Hepatocyte (in vitro differentiated cells): ENCODE measurements at regions not wholly inside any gene's neighbourhood (a gene's known extent, or its start where the extent isn't known, plus 50 kb on each side); places are given as distances from the start of the nearest gene placed in this dataset.
A peak's percentile ranks its signal among the peaks of the same experiment; 100 is the strongest.

Source experiments
- CTCF ChIP-seq: fragments of 200-600 bp; sonication (generic); IDR thresholded peaks from 2 replicates; pipeline ENCODE4 v1.5.1; 2016; ENCODE audit warnings: antibody characterized with exemption, mild to moderate bottlenecking; ENCODE audit not compliant: poor library complexity
- EZH2phosphoT487 ChIP-seq: fragments of 200-600 bp; sonication (generic); IDR thresholded peaks from one replicate; pipeline ENCODE4 v1.6.1; 2018; ENCODE audit warnings: antibody characterized with exemption, mild to moderate bottlenecking, low read depth, moderate library complexity; ENCODE audit not compliant: unreplicated experiment, severe bottlenecking

- TF ChIP-seq CTCF, result peak; percentile 46
- TF ChIP-seq EZH2phosphoT487, result no peak
Measured at GRCh38 chr11:106231591-106231990, 154.1 kb downstream of the AASDHPPT start.
